Small intestine (tissue), 7 donors: ENCODE measurements at regions not wholly inside any gene's neighbourhood (a gene's known extent, or its start where the extent isn't known, plus 50 kb on each side); places are given as distances from the start of the nearest gene placed in this dataset.
A peak's percentile ranks its signal among the peaks of the same experiment; 100 is the strongest.

Experiments
- DNase-seq, 2 donors: peaks; one replicate each; pipeline versions ENCODE4 v3.0.0 to v3.0.0-alpha.2; 2013
- FAIRE-seq: peaks from 2 replicates; lab custom pipeline; 2012; peaks lifted over from hg19 to GRCh38; lab: Jason Lieb, UNC
- H3K27ac ChIP-seq, 3 donors: one replicate each; pipeline ENCODE4 v1.5.1; 2013; ENCODE audit warnings: low read length in 2 of 3, mild to moderate bottlenecking in 2 of 3, control low read depth in 1 of 3, inconsistent platforms in 1 of 3, low read depth in 1 of 3, moderate library complexity in 1 of 3
- H3K27me3 ChIP-seq, 3 donors: one replicate each; pipeline ENCODE4 v1.6.1; 2013; ENCODE audit warnings: low read length in 3 of 3, inconsistent platforms in 1 of 3; ENCODE audit not compliant: control insufficient read depth in 3 of 3, insufficient read depth in 3 of 3
- H3K36me3 ChIP-seq, 3 donors: one replicate each; pipeline ENCODE4 v1.6.1; 2013; ENCODE audit warnings: low read length in 3 of 3, inconsistent platforms in 1 of 3, low read depth in 1 of 3, mild to moderate bottlenecking in 1 of 3, moderate library complexity in 1 of 3; ENCODE audit not compliant: control insufficient read depth in 3 of 3, insufficient read depth in 2 of 3
- H3K4me1 ChIP-seq, 3 donors: one replicate each; pipeline ENCODE4 v1.6.1; 2013; ENCODE audit warnings: low read length in 2 of 3, inconsistent platforms in 1 of 3, low read depth in 1 of 3, mild to moderate bottlenecking in 1 of 3, moderate library complexity in 1 of 3; ENCODE audit not compliant: control insufficient read depth in 3 of 3, insufficient read depth in 2 of 3
- H3K4me3 ChIP-seq, 3 donors: one replicate each; pipeline ENCODE4 v1.5.1; 2013; ENCODE audit warnings: low read length in 3 of 3, control low read depth in 1 of 3, inconsistent platforms in 1 of 3, low read depth in 1 of 3, mild to moderate bottlenecking in 1 of 3, moderate library complexity in 1 of 3
- H3K9me3 ChIP-seq, 2 donors: one replicate each; pipeline ENCODE4 v1.6.1; 2013; ENCODE audit warnings: low read depth in 1 of 2, low read length in 1 of 2; ENCODE audit not compliant: control insufficient read depth in 2 of 2, insufficient read depth in 1 of 2
- WGBS, 3 donors: extraction: QIAGEN DNeasy Blood & Tissue Kit; methylation state at CpG; one replicate each; pipeline ENCODE4 v1.1.7; 2013; 5-methylcytosine and 5-hydroxymethylcytosine counted together
- donor health status: healthy with polysubstance abuse.
- donor health status: control.
- donor health status: control.
- donor health status: Bipolar disorder and iron deficiency.
- donor health status: healthy.

DNA sequence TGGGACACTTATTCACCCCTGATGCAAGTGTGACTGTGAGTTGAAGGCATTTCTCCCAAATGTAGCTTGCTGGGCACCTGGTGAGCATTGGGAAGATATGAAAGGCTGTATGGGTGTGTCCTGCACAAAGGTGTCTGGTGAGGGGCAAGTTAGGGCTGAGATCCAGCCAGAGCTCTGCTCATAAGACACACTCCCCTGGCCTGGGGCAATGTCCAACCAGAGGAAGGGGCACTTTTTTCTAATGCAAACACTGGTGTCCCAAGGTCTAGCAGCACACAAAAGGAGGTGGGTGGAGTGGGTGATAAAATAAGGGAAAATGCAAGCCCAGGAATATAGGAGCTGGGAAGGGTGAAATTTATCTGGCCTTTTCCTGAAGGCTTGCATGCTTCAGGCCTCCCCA lies 57.0 kb upstream of the TRABD2B start:
- Histone ChIP-seq H3K27ac (peak overlapping the region in 1 of 3 donors; percentile 79), H3K27me3 (no peaks in the 10 kb centered on the region), H3K4me3 (no peak overlapping the region), H3K36me3 (no peaks in the 10 kb centered on the region), H3K4me1 (peaks cover 0 to 81% (median 0%) of the 10 kb centered on the region in 3 donors), H3K9me3 (no peaks in the 10 kb centered on the region)
- FAIRE-seq, result no peak
- peak; percentile 16 to 77 for DNase-seq

DNA sequence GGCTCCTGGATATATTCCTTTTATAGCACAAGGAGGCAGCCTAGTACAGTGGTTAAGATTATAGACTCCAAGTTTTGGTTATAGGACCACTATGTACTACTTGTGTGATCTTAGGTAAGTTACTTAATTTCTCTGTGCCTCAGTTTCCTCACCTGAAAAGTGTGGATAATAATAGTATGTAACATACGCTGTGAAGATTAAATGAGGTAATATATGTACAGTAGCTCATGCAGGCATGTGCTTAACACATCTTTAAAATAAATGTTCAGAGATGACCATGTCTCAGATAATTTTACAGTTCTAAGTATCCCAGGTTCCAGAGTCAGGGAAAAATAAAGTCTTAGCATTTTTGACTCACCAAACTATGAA lies 55.7 kb upstream of the TRABD2B start:
- no peak for DNase-seq
- Histone ChIP-seq H3K27me3 (no peaks in the 10 kb centered on the region), H3K27ac (peak overlapping the region in 1 of 3 donors; percentile 57), H3K4me3 (no peak overlapping the region), H3K4me1 (peaks cover 0 to 80% (median 0%) of the 10 kb centered on the region in 3 donors), H3K36me3 (no peaks in the 10 kb centered on the region), H3K9me3 (no peaks in the 10 kb centered on the region)
- no peak for FAIRE-seq
- WGBS, 3 donors, result 59 to 93% (median 91%) methylated on average over 1 of the region's 1 CpG

- no peak overlapping the region for H3K4me3 ChIP-seq
- H3K27me3 ChIP-seq, result no peaks in the 10 kb centered on the region
- DNase-seq (no peak), FAIRE-seq (no peak)
- no peaks in the 10 kb centered on the region for H3K9me3 ChIP-seq
- no peak overlapping the region for H3K27ac ChIP-seq
- WGBS, 3 donors, result 68 to 74% (median 70%) methylated on average over 5 of the region's 5 CpGs
- peaks cover 0 to 74% (median 0%) of the 10 kb centered on the region in 3 donors for H3K4me1 ChIP-seq
- H3K36me3 ChIP-seq, result no peaks in the 10 kb centered on the region
These were observed 54.4 kb upstream of the TRABD2B start for GRCh38 chr1:48051466-48052126.

DNA sequence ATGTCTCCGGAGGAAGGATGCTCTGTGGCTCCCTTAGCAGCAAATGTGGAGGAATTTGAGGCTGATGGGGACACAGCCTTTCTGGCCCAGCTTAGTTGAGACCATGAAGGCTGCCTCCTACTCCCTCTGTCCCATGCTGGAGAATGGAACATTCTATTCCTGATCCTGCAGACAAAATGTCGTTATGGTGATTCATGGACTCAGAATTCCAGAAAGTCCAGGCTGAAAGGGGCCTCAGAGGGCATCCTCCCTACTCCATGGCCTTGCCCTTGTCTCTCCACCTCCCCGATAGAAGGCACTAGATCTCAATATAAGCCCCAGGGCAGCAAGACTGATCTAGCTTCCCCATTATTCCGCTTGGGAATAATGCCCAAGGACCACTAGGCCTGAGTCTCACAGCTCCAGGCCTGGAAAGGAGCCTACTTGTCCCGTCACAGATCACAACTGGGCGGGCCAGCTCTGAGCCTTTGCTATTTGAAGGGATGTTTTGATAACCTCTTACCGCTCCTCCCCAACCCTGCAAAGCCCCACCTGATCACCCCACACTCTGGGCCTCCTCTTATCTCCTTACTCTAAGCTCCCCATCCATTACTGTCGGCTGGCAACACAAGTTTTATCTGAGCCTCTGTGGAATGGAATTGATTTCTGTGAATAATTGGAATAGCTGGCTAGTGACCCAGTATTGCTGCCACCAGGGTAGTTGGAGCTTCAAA lies 52.8 kb upstream of the TRABD2B start:
- peak in 1 of 2 donors; percentile 44 for DNase-seq
- H3K36me3 ChIP-seq, result no peaks in the 10 kb centered on the region
- peaks cover 0 to 58% (median 0%) of the 10 kb centered on the region in 3 donors for H3K4me1 ChIP-seq

DNA sequence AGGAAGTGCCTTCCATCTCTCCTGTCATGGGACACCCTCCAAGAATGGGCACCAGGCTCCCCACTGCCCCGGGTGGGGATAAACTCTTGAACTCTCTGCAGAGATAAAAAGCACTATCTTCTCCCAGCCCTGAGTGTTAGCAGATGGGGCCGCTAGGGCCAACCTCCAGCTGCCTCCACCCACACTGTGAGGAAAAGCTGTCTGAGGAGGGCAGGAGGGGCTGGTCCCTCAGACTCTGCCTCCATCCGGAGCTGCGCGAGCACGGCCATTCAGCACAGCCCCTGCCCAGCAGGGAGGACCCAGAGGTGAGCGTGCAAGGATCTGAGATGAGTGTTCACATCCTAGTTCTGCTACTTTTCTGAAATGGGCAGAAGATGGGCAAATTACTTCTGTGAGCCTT lies 51.8 kb upstream of the TRABD2B start:
- Histone ChIP-seq H3K27ac (no peak overlapping the region), H3K4me1 (peaks cover 0 to 52% (median 0%) of the 10 kb centered on the region in 3 donors), H3K27me3 (no peaks in the 10 kb centered on the region), H3K9me3 (no peaks in the 10 kb centered on the region), H3K36me3 (no peaks in the 10 kb centered on the region), H3K4me3 (no peak overlapping the region)
- 62 to 79% (median 69%) methylated on average over 7 of the region's 7 CpGs for WGBS, 3 donors
- FAIRE-seq (no peak), DNase-seq (peak in 1 of 2 donors; percentile 25)

More for the DNA sequence above, 52.8 kb upstream of the TRABD2B start:
- Histone ChIP-seq H3K27me3 (no peaks in the 10 kb centered on the region), H3K27ac (no peak overlapping the region), H3K9me3 (no peaks in the 10 kb centered on the region), H3K4me3 (no peak overlapping the region)
- WGBS, 3 donors, result 49 to 77% (median 62%) methylated on average over 8 of the region's 8 CpGs
- no peak for FAIRE-seq

GRCh38 chr1:48048064-48048463 lies 50.9 kb upstream of the TRABD2B start:
- WGBS, 3 donors, result 77 to 91% (median 78%) methylated on average over 4 of the region's 4 CpGs
- H3K27ac ChIP-seq, result no peak overlapping the region
- no peak for DNase-seq
- H3K4me3 ChIP-seq, result no peak overlapping the region
- no peak for FAIRE-seq
- no peaks in the 10 kb centered on the region for H3K9me3 ChIP-seq
- no peaks in the 10 kb centered on the region for H3K27me3 ChIP-seq
- no peaks in the 10 kb centered on the region for H3K36me3 ChIP-seq
- peaks cover 0 to 52% (median under 1%) of the 10 kb centered on the region in 3 donors for H3K4me1 ChIP-seq

DNA sequence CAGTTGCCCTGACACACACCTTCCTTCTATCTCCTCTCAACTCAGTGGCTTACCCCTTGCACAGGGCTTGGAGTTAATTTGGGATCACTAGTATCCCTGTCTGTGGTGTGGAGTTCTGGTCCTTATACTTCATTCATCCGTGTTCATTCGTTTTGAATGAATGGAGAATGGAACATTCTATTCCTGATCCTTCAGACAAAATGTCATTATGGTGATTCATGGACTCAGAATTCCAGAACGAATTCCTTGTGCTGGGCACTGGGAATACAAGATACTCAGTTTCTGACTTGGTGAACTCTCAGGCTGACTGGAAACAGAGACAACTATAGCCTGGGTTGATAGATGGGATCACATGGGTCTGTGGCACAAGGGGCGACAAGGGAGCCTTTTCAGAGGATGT lies 49.9 kb upstream of the TRABD2B start:
- FAIRE-seq (no peak), DNase-seq (no peak)
- H3K4me1 ChIP-seq, result peaks cover 0 to 47% (median 3%) of the 10 kb centered on the region in 3 donors
- 61 to 82% (median 73%) methylated on average over 4 of the region's 4 CpGs for WGBS, 3 donors
- no peaks in the 10 kb centered on the region for H3K27me3 ChIP-seq
- no peaks in the 10 kb centered on the region for H3K9me3 ChIP-seq
- H3K4me3 ChIP-seq, result no peak overlapping the region
- no peak overlapping the region for H3K27ac ChIP-seq
- no peaks in the 10 kb centered on the region for H3K36me3 ChIP-seq
